Neuronal stem cell (in vitro differentiated cells): ENCODE measurements at regions not wholly inside any gene's neighbourhood (a gene's known extent, or its start where the extent isn't known, plus 50 kb on each side); places are given as distances from the start of the nearest gene placed in this dataset.

Experiments
- DNase-seq: peaks from one replicate; pipeline ENCODE4 v3.0.0-alpha.2; 2013; ENCODE audit warnings: low spot score
- H2AFZ ChIP-seq: one replicate; pipeline ENCODE4 v1.6.1; 2013; ENCODE audit warnings: mild to moderate bottlenecking, low read length, inconsistent platforms
- H2AK5ac ChIP-seq: 2 replicates; pipeline ENCODE4 v1.6.1; 2013; ENCODE audit warnings: low read depth, mild to moderate bottlenecking, inconsistent platforms, low read length, moderate library complexity, mixed read lengths
- H2BK120ac ChIP-seq: 2 replicates; pipeline ENCODE4 v1.6.1; 2013; ENCODE audit warnings: low read depth, mild to moderate bottlenecking, inconsistent platforms, low read length, moderate library complexity, mixed read lengths
- H2BK12ac ChIP-seq: one replicate; pipeline ENCODE4 v1.6.1; 2013; ENCODE audit warnings: low read length, inconsistent platforms
- H2BK15ac ChIP-seq: 2 replicates; pipeline ENCODE4 v1.6.1; 2013; ENCODE audit warnings: mild to moderate bottlenecking, low read length, inconsistent platforms, mixed read lengths
- H2BK5ac ChIP-seq: one replicate; pipeline ENCODE4 v1.6.1; 2013; ENCODE audit warnings: inconsistent platforms, mild to moderate bottlenecking, low read length, moderate library complexity
- H3K14ac ChIP-seq: one replicate; pipeline ENCODE4 v1.6.1; 2013; ENCODE audit warnings: low read length, inconsistent platforms
- H3K18ac ChIP-seq: 2 replicates; pipeline ENCODE4 v1.6.1; 2013; ENCODE audit warnings: low read length, inconsistent platforms
- H3K23ac ChIP-seq: 2 replicates; pipeline ENCODE4 v1.6.1; 2013; ENCODE audit warnings: low read depth, mild to moderate bottlenecking, mixed read lengths, low read length, inconsistent platforms; ENCODE audit not compliant: poor library complexity
- H3K27ac ChIP-seq: replicated peaks from 3 replicates; pipeline ENCODE4 v1.5.1; 2013; ENCODE audit warnings: low read length, inconsistent platforms
- H3K27me3 ChIP-seq, 3 experiments: 2 replicates each; pipeline ENCODE4 v1.6.1; 2013; ENCODE audit warnings: low read length in 3 of 3, mild to moderate bottlenecking in 2 of 3, inconsistent platforms in 1 of 3, low read depth in 1 of 3, mixed read lengths in 1 of 3, moderate library complexity in 1 of 3; ENCODE audit not compliant: control insufficient read depth in 3 of 3, insufficient read depth in 3 of 3
- H3K36me3 ChIP-seq, 2 donors: replicated peaks in 1 of 2; 2 replicates each; pipeline ENCODE4 v1.6.1; 2013; ENCODE audit warnings: low read length in 2 of 2; ENCODE audit not compliant: control insufficient read depth in 2 of 2, insufficient read depth in 2 of 2
- H3K4ac ChIP-seq: 2 replicates; pipeline ENCODE4 v1.6.1; 2013; ENCODE audit warnings: inconsistent platforms, mild to moderate bottlenecking, low read length, moderate library complexity
- H3K4me1 ChIP-seq, 2 donors: 1 replicate in 1 of 2; 2 replicates in 1 of 2; pipeline ENCODE4 v1.6.1; 2013; ENCODE audit warnings: low read length in 2 of 2, low read depth in 1 of 2; ENCODE audit not compliant: control insufficient read depth in 2 of 2, insufficient read depth in 1 of 2
- H3K4me2 ChIP-seq: one replicate; pipeline ENCODE4 v1.6.1; 2013; ENCODE audit warnings: mild to moderate bottlenecking, low read length, inconsistent platforms; ENCODE audit not compliant: insufficient read depth, poor library complexity, severe bottlenecking
- H3K4me3 ChIP-seq, 2 donors: 2 replicates each; pipeline ENCODE4 v1.5.1; 2013; ENCODE audit warnings: low read length in 2 of 2, mild to moderate bottlenecking in 2 of 2, inconsistent platforms in 1 of 2, moderate library complexity in 1 of 2
- H3K79me1 ChIP-seq: one replicate; pipeline ENCODE4 v1.6.1; 2013; ENCODE audit warnings: low read depth, mild to moderate bottlenecking, inconsistent platforms, low read length, moderate library complexity
- H3K9ac ChIP-seq: one replicate; pipeline ENCODE4 v1.6.1; 2013; ENCODE audit warnings: mild to moderate bottlenecking, low read depth, low read length, inconsistent platforms; ENCODE audit not compliant: poor library complexity
- H3K9me3 ChIP-seq, 2 donors: replicated peaks in 1 of 2; 2 replicates each; pipeline versions ENCODE3 to v1.6.1; 2013; ENCODE audit warnings: low read length in 2 of 2, mild to moderate bottlenecking in 2 of 2, inconsistent platforms in 1 of 2, low read depth in 1 of 2, mixed read lengths in 1 of 2, moderate library complexity in 1 of 2; ENCODE audit not compliant: control insufficient read depth in 2 of 2, insufficient read depth in 1 of 2
- H4K8ac ChIP-seq: one replicate; pipeline ENCODE4 v1.6.1; 2013; ENCODE audit warnings: low read depth, mild to moderate bottlenecking, inconsistent platforms, low read length, moderate library complexity
- H4K91ac ChIP-seq: one replicate; pipeline ENCODE4 v1.6.1; 2013; ENCODE audit warnings: low read length, low read depth, mild to moderate bottlenecking, inconsistent platforms; ENCODE audit not compliant: poor library complexity
- WGBS, 2 donors: extraction: QIAGEN DNeasy Blood & Tissue Kit; methylation state at CpG; one replicate each; pipeline ENCODE4 v1.1.7; 2013; ENCODE audit warnings: missing lambda C conversion rate in 2 of 2, mixed read lengths in 1 of 2; ENCODE audit not compliant: insufficient read length in 2 of 2, insufficient replicate concordance in 1 of 2; ENCODE audit errors: extremely low coverage in 2 of 2; 5-methylcytosine and 5-hydroxymethylcytosine counted together

DNA sequence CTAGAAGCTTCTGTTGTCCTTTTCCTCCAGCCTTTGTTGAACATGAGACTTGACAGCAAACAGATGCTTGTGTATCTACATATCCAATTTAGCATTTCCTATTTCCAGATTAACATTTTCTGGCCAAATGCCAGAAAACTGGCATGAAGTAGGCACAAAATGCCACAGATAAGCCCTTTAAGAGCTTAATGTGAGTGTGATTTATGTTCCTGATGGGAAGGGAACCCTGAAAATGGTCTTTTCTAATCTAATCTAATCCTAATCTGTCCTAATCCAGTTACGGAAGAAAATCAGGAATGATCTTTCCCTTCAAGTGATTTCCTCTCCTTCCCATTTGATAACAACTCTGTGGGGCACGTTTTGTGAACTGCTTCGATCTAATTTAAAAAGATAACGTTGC, 133.0 kb upstream of the C1QTNF7 start:
- Histone ChIP-seq H2BK5ac (no peak overlapping the region), H2AK5ac (no peak overlapping the region), H4K91ac (no peak overlapping the region), H3K4ac (no peak overlapping the region), H3K27ac (no peak overlapping the region), H3K9me3 (no peaks in the 10 kb centered on the region), H3K18ac (no peak overlapping the region), H2BK120ac (no peak overlapping the region), H3K9ac (no peak overlapping the region), H2BK12ac (no peak overlapping the region), H2AFZ (no peak overlapping the region), H3K4me2 (no peak overlapping the region), H3K36me3 (no peaks in the 10 kb centered on the region), H3K79me1 (no peaks in the 10 kb centered on the region), H3K27me3 (no peaks in the 10 kb centered on the region), H3K4me3 (no peak overlapping the region), H3K4me1 (no peaks in the 10 kb centered on the region), H2BK15ac (no peak overlapping the region), H4K8ac (no peak overlapping the region), H3K14ac (no peak overlapping the region), H3K23ac (no peak overlapping the region)
- no CpG with 5 or more reads among the region's 4 CpGs for WGBS, 2 donors
- no peak for DNase-seq

DNA sequence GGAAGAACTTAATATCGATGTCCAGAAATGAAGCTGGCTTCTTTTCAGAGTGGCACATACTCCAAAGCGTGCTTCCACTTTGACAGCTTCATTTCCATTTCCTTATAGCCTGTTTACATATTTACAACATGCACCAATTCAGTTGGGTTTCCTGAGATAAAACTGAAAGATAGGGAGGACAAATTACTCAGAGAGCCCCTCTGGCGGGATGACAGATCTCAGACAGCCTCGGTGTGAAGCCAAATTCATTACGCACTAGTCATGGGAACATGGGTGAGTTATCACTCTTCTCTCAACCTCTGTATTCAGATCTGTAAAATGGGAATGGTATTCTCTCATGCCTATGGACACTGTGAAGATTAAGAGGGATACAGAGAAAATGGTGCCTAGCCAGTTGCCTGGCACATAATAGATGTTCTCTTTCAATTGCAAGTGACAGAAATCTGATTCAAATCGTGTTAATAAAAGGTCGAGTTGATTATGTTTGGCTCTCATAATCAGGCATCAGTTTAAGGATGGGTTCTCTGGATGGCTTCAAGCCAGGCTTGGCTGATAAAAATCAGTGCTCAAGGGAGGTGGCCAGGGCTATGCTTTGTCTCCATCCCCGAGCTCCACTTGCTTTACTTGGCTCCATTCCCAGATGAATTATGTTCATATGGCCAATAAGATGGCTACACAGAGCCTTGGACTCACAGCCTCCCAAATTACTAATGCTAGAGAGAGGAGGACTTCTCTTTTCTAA, 132.2 kb upstream of the C1QTNF7 start:
- Histone ChIP-seq H3K14ac (no peak overlapping the region), H3K4me1 (no peaks in the 10 kb centered on the region), H4K91ac (no peak overlapping the region), H3K23ac (no peak overlapping the region), H3K9ac (no peak overlapping the region), H3K18ac (no peak overlapping the region), H2BK5ac (no peak overlapping the region), H3K4me2 (no peak overlapping the region), H3K79me1 (no peaks in the 10 kb centered on the region), H3K27ac (no peak overlapping the region), H2BK15ac (no peak overlapping the region), H2BK12ac (no peak overlapping the region), H3K4me3 (no peak overlapping the region), H3K9me3 (no peaks in the 10 kb centered on the region), H3K36me3 (no peaks in the 10 kb centered on the region), H3K4ac (no peak overlapping the region), H2AK5ac (no peak overlapping the region), H4K8ac (no peak overlapping the region), H2BK120ac (no peak overlapping the region), H3K27me3 (no peaks in the 10 kb centered on the region), H2AFZ (no peak overlapping the region)
- DNase-seq, result no peak
- no CpG with 5 or more reads among the region's 8 CpGs for WGBS, 2 donors

DNA sequence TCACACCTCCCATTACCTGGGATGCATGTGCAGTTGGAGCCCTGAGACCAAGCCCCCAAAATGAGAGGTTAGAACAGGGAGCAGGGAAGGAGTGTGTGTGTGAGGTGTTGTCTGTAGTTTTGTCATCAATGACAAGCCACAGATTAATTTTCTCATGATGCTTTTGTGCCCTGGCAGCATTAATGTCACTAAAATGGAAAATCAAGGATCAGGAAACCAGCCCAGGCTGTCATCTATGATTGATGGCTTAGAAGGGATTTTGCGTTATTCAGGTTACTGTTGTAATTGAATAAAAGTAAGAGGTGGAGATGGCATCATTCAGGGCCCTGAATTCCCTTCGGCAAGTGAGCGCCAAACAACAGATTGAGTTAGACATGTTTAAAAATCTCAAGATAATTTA, 130.5 kb upstream of the C1QTNF7 start:
- no peak overlapping the region for H3K27ac ChIP-seq
- no CpG with 5 or more reads among the region's 3 CpGs for WGBS, 2 donors
- no peak overlapping the region for H2BK120ac ChIP-seq
- no peak overlapping the region for H3K4me3 ChIP-seq
- H3K4me1 ChIP-seq, result no peaks in the 10 kb centered on the region
- no peaks in the 10 kb centered on the region for H3K27me3 ChIP-seq
- no peak overlapping the region for H2AK5ac ChIP-seq
- no peak overlapping the region for H3K14ac ChIP-seq
- no peak overlapping the region for H3K4me2 ChIP-seq
- H3K4ac ChIP-seq, result no peak overlapping the region
- no peak overlapping the region for H2BK12ac ChIP-seq
- H3K9ac ChIP-seq, result no peak overlapping the region
- no peaks in the 10 kb centered on the region for H3K36me3 ChIP-seq
- H4K91ac ChIP-seq, result no peak overlapping the region
- no peak overlapping the region for H3K18ac ChIP-seq
- H2BK15ac ChIP-seq, result no peak overlapping the region
- no peak for DNase-seq
- no peak overlapping the region for H2AFZ ChIP-seq
- H4K8ac ChIP-seq, result no peak overlapping the region
- H3K9me3 ChIP-seq, result no peaks in the 10 kb centered on the region
- H2BK5ac ChIP-seq, result no peak overlapping the region
- no peaks in the 10 kb centered on the region for H3K79me1 ChIP-seq
- H3K23ac ChIP-seq, result no peak overlapping the region

DNA sequence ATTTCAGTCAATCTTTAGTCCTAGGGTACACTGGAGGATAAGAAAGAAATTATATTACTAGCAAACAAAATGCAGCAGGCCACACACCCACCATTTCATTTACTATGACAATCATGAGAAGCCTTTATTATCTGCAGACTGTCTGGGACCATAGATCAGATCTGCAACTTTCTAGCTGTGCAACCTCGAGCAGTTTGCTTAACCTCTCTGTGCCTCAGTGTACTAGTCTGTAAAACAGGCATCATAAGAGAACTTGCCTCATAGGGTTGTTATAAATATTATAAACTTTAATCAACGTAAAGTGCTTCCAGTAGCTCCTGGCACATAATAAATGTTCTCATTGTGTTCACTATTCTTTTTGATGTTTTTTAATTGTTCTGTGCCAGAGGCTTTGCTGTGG, 128.2 kb upstream of the C1QTNF7 start:
- H4K8ac ChIP-seq, result no peak overlapping the region

More for the DNA sequence above, 128.2 kb upstream of the C1QTNF7 start:
- Histone ChIP-seq H3K4me2 (no peak overlapping the region), H3K27me3 (no peaks in the 10 kb centered on the region), H2BK15ac (no peak overlapping the region), H3K36me3 (no peaks in the 10 kb centered on the region), H2BK12ac (no peak overlapping the region), H3K14ac (no peak overlapping the region), H2AFZ (no peak overlapping the region), H3K4me1 (no peaks in the 10 kb centered on the region), H4K91ac (no peak overlapping the region), H3K9me3 (no peaks in the 10 kb centered on the region), H2AK5ac (no peak overlapping the region), H3K4ac (no peak overlapping the region), H2BK120ac (no peak overlapping the region), H3K18ac (no peak overlapping the region), H3K23ac (no peak overlapping the region), H2BK5ac (no peak overlapping the region), H3K9ac (no peak overlapping the region), H3K79me1 (no peaks in the 10 kb centered on the region), H3K4me3 (no peak overlapping the region), H3K27ac (no peak overlapping the region)
- no peak for DNase-seq
- WGBS, 2 donors, result no CpG with 5 or more reads among the region's 2 CpGs
